Left renal cortex interstitium (tissue), 4 donors: ENCODE measurements at regions not wholly inside any gene's neighbourhood (a gene's known extent, or its start where the extent isn't known, plus 50 kb on each side); places are given as distances from the start of the nearest gene placed in this dataset.
"Not testable (repeated sequence)": the region's sequence is repeated elsewhere in the genome, so short reads cannot be mapped to it uniquely, and the experiment has no call there.

Experiments
- DNase-seq, 4 donors: peaks; one replicate each; pipeline ENCODE4 v3.0.0-alpha.2; 2013; ENCODE audit warnings: low read depth in 4 of 4, low spot score in 2 of 4, missing footprints in 1 of 4

- DNase-seq, result no peak
Observed at GRCh38 chr5:10133830-10134229, 115.9 kb downstream of the ATPSCKMT start.

- DNase-seq, result no peak
Observed at GRCh38 chr5:10130881-10131280, 118.8 kb downstream of the ATPSCKMT start.

GRCh38 chr5:10126900-10127299 is 122.8 kb downstream of the ATPSCKMT start:
- no peak for DNase-seq

GRCh38 chr5:10125116-10125515 is 124.6 kb downstream of the ATPSCKMT start:
- no peak for DNase-seq

GRCh38 chr5:10124287-10124686 is 125.4 kb downstream of the ATPSCKMT start:
- no peak for DNase-seq

GRCh38 chr5:10123254-10123989 is 126.3 kb downstream of the ATPSCKMT start:
- DNase-seq, result no peak

- no peak for DNase-seq
Observed at GRCh38 chr5:10122076-10122726, 127.5 kb downstream of the ATPSCKMT start.

GRCh38 chr5:10120934-10121333 is 128.8 kb downstream of the ATPSCKMT start:
- no peak for DNase-seq

GRCh38 chr5:10118150-10118549 is 131.5 kb downstream of the ATPSCKMT start:
- no peak for DNase-seq

- no peak for DNase-seq
Observed at GRCh38 chr5:10116594-10116993, 133.1 kb downstream of the ATPSCKMT start.

GRCh38 chr5:10115669-10116068 is 134.0 kb downstream of the ATPSCKMT start:
- DNase-seq, result no peak

- DNase-seq, result peak in 1 of 4 donors; percentile 25
Observed at GRCh38 chr5:10111571-10111970, 138.1 kb downstream of the ATPSCKMT start.

- no peak for DNase-seq
Observed at GRCh38 chr5:10110228-10110627, 139.5 kb downstream of the ATPSCKMT start.

GRCh38 chr5:10109299-10109698 is 140.4 kb downstream of the ATPSCKMT start:
- DNase-seq, result no peak

- DNase-seq, result no peak
Observed at GRCh38 chr5:10106806-10107205, 142.9 kb downstream of the ATPSCKMT start.

- no peak for DNase-seq
Observed at GRCh38 chr5:10106285-10106684, 143.4 kb downstream of the ATPSCKMT start.

GRCh38 chr5:10102706-10103497 is 146.8 kb downstream of the ATPSCKMT start:
- DNase-seq, result no peak

- not testable (repeated sequence) for DNase-seq
Observed at GRCh38 chr5:10102235-10102634, 147.5 kb downstream of the ATPSCKMT start.

GRCh38 chr5:10099548-10099947 is 150.1 kb downstream of the ATPSCKMT start:
- DNase-seq, result no peak

GRCh38 chr5:10091701-10092100 is 158.0 kb downstream of the ATPSCKMT start:
- no peak for DNase-seq

GRCh38 chr5:10090074-10090473 is 159.6 kb downstream of the ATPSCKMT start:
- no peak for DNase-seq
